HG03575 (cell line): ENCODE measurements at regions not wholly inside any gene's neighbourhood (a gene's known extent, or its start where the extent isn't known, plus 50 kb on each side); places are given as distances from the start of the nearest gene placed in this dataset.

Experiments used
- ATAC-seq: cut with Tn5 transposase; IDR thresholded peaks from one replicate; pipeline ENCODE4 v1.9.1; 2021; ENCODE audit not compliant: unreplicated experiment, insufficient number of reproducible peaks, low FRiP score; ENCODE audit errors: extremely low read depth

DNA sequence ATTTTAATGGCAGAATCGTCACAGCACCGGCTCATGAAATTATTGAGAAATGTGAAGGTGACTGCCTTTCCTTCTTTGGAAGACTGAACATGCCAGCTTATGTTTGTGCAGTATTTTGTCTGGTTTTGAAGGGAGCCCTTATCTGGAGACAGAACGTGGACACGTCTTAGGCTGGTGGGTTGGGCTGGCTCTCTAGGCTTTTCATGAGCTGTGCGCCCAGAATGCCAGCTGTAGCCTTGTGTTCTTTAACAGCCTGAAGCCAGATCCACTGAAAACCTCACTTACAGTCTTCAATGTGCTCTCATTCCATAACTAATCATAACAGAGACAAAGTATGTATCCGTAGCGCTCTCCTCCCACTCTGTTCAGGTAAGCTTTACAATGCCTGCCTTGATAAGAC is 184.4 kb upstream of the HTR2A start:
- no peak for ATAC-seq

DNA sequence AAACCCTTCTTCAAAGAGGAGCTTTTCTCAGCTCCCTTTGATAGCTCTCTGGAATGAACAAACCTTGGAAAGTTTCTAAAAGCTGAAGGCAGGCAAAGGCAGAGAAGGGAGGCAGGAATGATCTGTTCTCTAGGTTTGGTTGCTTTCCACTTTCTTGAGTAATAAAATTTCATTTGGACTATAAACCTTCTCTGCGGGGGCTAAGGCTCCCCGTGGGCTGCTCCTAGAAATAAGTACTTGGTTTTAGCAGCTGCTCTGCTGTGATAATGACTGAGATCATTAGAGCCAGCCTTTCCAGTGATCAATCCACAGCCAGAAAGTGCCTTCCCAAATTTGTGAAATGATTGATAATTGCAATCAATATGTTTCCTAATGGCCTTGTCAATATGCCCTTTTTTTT is 183.8 kb upstream of the HTR2A start:
- ATAC-seq = no peak

GRCh38 chr13:47076500-47076899 is 179.6 kb upstream of the HTR2A start:
- no peak for ATAC-seq

GRCh38 chr13:47069133-47069532 is 172.3 kb upstream of the HTR2A start:
- no peak for ATAC-seq

- ATAC-seq = no peak
These were observed 170.5 kb upstream of the HTR2A start for GRCh38 chr13:47067306-47067705.

DNA sequence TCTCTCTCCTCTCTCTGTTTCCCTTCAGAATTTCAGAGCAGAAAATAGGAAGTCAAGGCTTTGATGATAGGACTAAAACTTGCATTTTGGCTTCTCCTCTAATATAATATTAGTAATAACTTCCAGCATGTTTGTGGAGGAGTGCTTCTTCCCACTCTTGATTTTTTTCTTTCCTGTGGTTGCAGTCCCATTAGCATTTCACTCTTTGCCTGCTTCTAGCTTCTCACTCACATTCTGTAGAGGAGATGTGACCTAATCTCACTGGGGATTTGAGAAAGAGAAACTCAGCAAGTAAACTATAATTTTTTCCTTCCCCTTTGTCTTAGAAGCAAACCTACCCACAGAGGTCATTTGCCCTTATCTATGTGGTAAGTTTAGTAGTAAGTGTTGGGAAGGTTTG is 169.4 kb upstream of the HTR2A start:
- no peak for ATAC-seq

DNA sequence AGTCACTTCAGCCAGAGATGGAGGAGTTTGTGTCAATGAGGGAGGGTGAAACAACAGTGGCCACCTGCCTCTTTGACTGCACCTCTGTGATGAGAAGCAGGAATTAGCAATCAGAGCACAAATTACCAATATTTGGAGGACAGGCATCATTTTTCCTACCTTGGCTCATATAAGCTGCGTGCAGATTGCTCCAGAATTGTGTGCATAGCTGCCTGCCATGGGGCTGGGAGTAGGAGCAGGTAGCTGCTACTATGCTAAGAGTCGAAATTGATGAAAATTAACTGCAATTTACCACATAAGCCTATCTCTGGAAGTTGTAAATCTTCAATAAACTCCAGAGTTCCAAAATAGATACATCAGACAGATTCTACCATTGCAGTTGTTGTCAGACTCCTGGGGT is 167.5 kb upstream of the HTR2A start:
- no peak for ATAC-seq

DNA sequence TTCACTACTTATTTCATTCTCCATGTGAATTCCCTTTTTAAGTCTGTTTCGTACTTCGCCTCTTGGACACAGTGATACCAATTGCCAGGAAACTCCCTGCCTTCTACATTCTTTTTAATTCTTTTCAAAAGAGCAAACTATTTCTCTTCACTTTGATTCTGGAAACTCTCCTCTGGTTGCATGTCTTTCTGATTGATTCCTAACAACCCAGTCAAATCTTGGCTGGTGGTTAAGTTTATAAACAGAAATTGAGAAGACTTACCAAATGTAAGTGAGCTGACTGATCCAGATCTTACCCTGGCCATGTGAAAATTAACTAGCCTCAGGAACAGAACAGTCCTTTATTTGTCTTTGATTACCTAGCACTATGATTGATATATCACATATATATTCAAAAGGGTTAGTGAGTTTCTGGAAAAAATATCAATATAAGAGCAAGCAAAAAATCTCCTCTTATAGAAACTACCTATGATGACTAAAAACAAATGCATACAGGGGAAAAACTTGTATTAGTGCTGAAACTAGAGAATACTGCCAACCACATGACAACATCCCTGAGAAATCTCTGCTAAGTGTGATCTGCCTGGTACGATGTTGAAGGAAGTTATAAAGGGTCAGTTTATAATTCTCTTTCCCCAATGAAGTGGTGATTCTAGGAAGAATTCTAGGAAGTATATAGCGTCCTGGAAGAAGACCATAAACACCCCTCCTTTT is 152.6 kb upstream of the HTR2A start:
- no peak for ATAC-seq

GRCh38 chr13:47046706-47047105 is 149.9 kb upstream of the HTR2A start:
- ATAC-seq = no peak

DNA sequence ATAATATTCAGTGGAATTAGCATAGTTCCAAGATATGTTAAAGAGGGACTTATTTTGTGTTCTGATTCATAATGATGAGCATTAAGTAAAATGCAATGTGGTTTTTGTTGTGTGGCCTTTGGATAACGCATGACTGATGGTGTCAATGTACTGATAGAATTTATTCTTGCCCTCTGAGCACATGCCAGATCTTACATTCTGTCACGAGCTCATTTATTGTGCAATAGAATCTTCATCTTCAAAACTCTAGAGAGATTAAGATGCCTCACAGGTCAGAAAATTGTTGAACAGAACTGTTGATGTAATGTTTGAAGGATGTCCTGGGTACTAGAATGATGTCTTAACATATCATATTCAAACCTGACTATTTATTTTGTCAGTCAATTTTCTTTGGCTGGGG is 148.0 kb upstream of the HTR2A start:
- ATAC-seq = no peak

- ATAC-seq = no peak
These were observed 142.3 kb upstream of the HTR2A start for GRCh38 chr13:47039106-47039505.

DNA sequence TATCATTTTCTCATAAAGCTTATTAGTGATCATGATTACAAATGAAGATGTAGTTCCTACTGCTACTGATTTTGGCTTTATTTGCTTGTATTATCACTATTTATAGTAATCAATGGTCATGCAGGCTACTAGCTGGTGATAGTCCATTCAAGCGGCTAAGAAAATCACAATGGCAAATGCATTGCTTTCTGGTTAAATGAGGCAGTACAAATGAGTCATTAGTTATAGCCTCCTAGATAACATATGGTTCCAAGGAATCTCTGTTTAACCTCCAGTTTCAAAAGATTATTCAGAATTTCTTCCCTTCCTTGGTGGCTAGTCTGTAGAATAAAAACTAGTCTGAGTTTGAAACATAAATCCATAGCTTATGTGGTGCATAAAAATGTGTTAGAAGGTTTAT is 141.3 kb upstream of the HTR2A start:
- no peak for ATAC-seq

- peak; percentile 96 for ATAC-seq
These were observed 139.6 kb upstream of the HTR2A start for GRCh38 chr13:47036294-47037008.

GRCh38 chr13:47033216-47033615 is 136.4 kb upstream of the HTR2A start:
- no peak for ATAC-seq

DNA sequence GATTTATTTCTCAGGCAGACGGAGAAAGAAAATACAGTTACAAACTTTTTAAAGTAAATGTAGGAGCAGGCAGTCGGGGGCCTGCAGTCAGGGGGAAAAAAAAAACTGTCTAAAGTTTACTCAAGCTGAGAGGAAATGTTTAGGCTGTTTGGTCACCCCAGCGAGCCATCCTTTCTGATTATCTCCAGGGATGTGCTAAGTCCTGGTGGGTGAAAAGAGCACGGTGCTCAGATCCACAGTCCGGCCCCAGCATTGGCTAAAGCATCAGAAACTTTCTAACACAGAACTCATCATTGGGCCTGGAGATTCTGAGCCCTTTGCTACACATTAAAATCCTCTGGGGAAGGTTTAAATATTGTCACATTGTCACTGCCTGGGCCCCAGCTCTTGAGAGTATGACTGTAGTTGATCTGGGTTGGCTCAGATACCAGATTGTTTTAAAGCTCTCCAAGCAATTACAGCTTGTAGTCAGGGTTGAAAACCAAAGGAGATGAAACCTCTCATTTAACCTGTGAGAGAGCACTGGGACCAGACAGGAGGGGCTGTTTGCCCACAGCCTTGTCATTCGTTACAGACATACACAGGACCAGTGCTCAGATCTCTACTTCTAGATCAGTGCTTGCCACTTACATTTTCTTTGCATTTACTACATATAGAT is 131.1 kb upstream of the HTR2A start:
- no peak for ATAC-seq

DNA sequence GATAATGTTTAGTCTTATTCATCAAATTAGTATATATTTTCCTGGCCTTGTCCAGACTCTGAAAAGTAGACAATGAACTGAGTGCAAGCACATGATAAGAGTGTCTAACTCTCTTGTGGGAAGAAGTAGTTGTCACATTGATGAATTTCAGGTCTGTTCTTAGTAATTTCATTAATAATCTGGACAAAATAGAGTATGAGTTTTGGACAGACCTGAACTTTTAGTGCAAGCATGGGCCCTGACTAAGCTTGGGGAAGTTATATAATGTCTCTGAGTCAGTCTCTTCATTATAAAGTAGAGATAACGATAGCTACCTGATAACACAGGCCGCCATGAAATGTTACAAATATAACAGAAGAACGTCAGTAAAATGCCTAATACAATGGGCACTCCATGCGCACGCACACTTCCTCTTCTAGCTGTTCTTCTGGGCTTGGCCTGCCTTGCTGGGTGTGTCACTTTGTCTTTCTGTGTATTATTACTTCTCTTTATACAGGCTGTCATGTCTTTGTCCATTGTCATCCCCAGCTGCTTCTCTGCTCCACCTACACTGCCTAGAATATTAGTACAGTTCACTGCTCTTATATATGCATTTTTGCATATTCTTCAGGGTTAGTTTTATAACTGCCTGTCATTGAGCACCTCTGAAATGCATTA is 129.1 kb upstream of the HTR2A start:
- ATAC-seq = no peak

GRCh38 chr13:47019977-47020376 is 123.1 kb upstream of the HTR2A start:
- ATAC-seq = no peak

- ATAC-seq = no peak
These were observed 120.6 kb upstream of the HTR2A start for GRCh38 chr13:47017476-47017875.

- ATAC-seq = no peak
These were observed 111.5 kb upstream of the HTR2A start for GRCh38 chr13:47008318-47008717.
